ENCODE measurements at regions not wholly inside any gene's neighbourhood (a gene's known extent, or its start where the extent isn't known, plus 50 kb on each side); places are given as distances from the start of the nearest gene placed in this dataset.
"Not testable (repeated sequence)": the region's sequence is repeated elsewhere in the genome, so short reads cannot be mapped to it uniquely, and the experiment has no call there.

GRCh38 chr4:71214578-71214977, 124.2 kb upstream of the SLC4A4 start:
- TF ChIP-seq CTCF (IDR thresholded peaks at IDR 0.05) = no peak
- no peak for DNase-seq (ENCODE audit: low spot score)

GRCh38 chr4:71216316-71216959, 122.4 kb upstream of the SLC4A4 start:
- DNase-seq (ENCODE audit: low spot score) = no peak
- TF ChIP-seq CTCF (IDR thresholded peaks at IDR 0.05) = no peak
- no peak for ATAC-seq (ENCODE audit: low FRiP score)

More at GRCh38 chr4:71214578-71214977, 124.2 kb upstream of the SLC4A4 start:
- ATAC-seq (ENCODE audit: low FRiP score) = no peak

GRCh38 chr4:71217688-71218087, 121.1 kb upstream of the SLC4A4 start:
- ATAC-seq (ENCODE audit: low FRiP score) = peak; percentile 27
- DNase-seq (ENCODE audit: low spot score) = no peak
- no peak for TF ChIP-seq CTCF (IDR thresholded peaks at IDR 0.05)

- not testable (repeated sequence) for DNase-seq (ENCODE audit: low spot score); ATAC-seq (ENCODE audit: low FRiP score)
These were observed 118.0 kb upstream of the SLC4A4 start for GRCh38 chr4:71220848-71221247.

GRCh38 chr4:71221510-71222466, 117.0 kb upstream of the SLC4A4 start:
- no peak for TF ChIP-seq CTCF (IDR thresholded peaks at IDR 0.05)
- ATAC-seq (ENCODE audit: low FRiP score) = no peak
- no peak for DNase-seq (ENCODE audit: low spot score)

GRCh38 chr4:71222661-71223060, 116.2 kb upstream of the SLC4A4 start:
- no peak for DNase-seq (ENCODE audit: low spot score)
- ATAC-seq (ENCODE audit: low FRiP score) = no peak
- TF ChIP-seq CTCF (IDR thresholded peaks at IDR 0.05) = no peak

- ATAC-seq (ENCODE audit: low FRiP score) (no peak), DNase-seq (ENCODE audit: low spot score) (no peak)
- no peak for TF ChIP-seq CTCF (IDR thresholded peaks at IDR 0.05)
These were observed 109.1 kb upstream of the SLC4A4 start for GRCh38 chr4:71229477-71230270.

Measured in omental fat pad (tissue), 3 donors.